Activated CD4-positive, alpha-beta T cell treated with anti-CD3 and anti-CD28 coated beads for 48 hours (primary cell): ENCODE measurements at regions not wholly inside any gene's neighbourhood (a gene's known extent, or its start where the extent isn't known, plus 50 kb on each side); places are given as distances from the start of the nearest gene placed in this dataset.

Experiments used
- DNase-seq: peaks from one replicate; pipeline ENCODE4 v3.0.0-alpha.2; 2020

- no peak for DNase-seq
These were observed 84.9 kb downstream of the C11orf91 start for GRCh38 chr11:33615751-33616150.

- DNase-seq: no peak
These were observed 87.2 kb downstream of the C11orf91 start for GRCh38 chr11:33613404-33613803.

- no peak for DNase-seq
These were observed 89.7 kb downstream of the C11orf91 start for GRCh38 chr11:33610903-33611302.

GRCh38 chr11:33608386-33608785 is 92.2 kb downstream of the C11orf91 start:
- no peak for DNase-seq

- no peak for DNase-seq
These were observed 93.9 kb downstream of the C11orf91 start for GRCh38 chr11:33606762-33607161.

- DNase-seq: no peak
These were observed 94.9 kb downstream of the C11orf91 start for GRCh38 chr11:33605703-33606102.

GRCh38 chr11:33598426-33599069 is 102.1 kb downstream of the C11orf91 start:
- DNase-seq: no peak

GRCh38 chr11:33594188-33594587 is 106.4 kb downstream of the C11orf91 start:
- DNase-seq: no peak

- no peak for DNase-seq
These were observed 110.2 kb downstream of the C11orf91 start for GRCh38 chr11:33590441-33590840.

GRCh38 chr11:33588056-33588455 is 112.6 kb downstream of the C11orf91 start:
- no peak for DNase-seq

- DNase-seq: no peak
These were observed 114.9 kb downstream of the C11orf91 start for GRCh38 chr11:33585586-33586209.

GRCh38 chr11:33582636-33583325 is 117.8 kb downstream of the C11orf91 start:
- no peak for DNase-seq

GRCh38 chr11:33579101-33579500 is 121.5 kb downstream of the C11orf91 start:
- no peak for DNase-seq

- no peak for DNase-seq
These were observed 123.4 kb downstream of the C11orf91 start for GRCh38 chr11:33577204-33577603.

GRCh38 chr11:33575311-33575710 is 125.3 kb downstream of the C11orf91 start:
- no peak for DNase-seq

GRCh38 chr11:33574331-33574730 is 126.3 kb downstream of the C11orf91 start:
- no peak for DNase-seq

- DNase-seq: no peak
These were observed 131.3 kb downstream of the C11orf91 start for GRCh38 chr11:33569333-33569732.

GRCh38 chr11:33567004-33567403 is 133.6 kb downstream of the C11orf91 start:
- no peak for DNase-seq

- no peak for DNase-seq
These were observed 135.7 kb downstream of the C11orf91 start for GRCh38 chr11:33564856-33565453.

- DNase-seq: no peak
These were observed 139.9 kb downstream of the C11orf91 start for GRCh38 chr11:33560729-33561128.

GRCh38 chr11:33559567-33559966 is 141.1 kb downstream of the C11orf91 start:
- DNase-seq: no peak

GRCh38 chr11:33558097-33558496 is 142.5 kb downstream of the C11orf91 start:
- DNase-seq: no peak

GRCh38 chr11:33557201-33557600 is 143.4 kb downstream of the C11orf91 start:
- DNase-seq: no peak

GRCh38 chr11:33554219-33554618 is 146.4 kb downstream of the C11orf91 start:
- DNase-seq: no peak
